T-cell (primary cell): ENCODE measurements at regions not wholly inside any gene's neighbourhood (a gene's known extent, or its start where the extent isn't known, plus 50 kb on each side); places are given as distances from the start of the nearest gene placed in this dataset.

ENCODE experiments used
- ATAC-seq, 4 experiments: fragments of 200-7000 bp in 3 of 4; fragments of 150-1000 bp in 1 of 4; cut with Tn5 transposase; replicated peaks in 1 of 4; 1 replicate in 3 of 4; 2 replicates in 1 of 4; pipeline ENCODE4 v1.10.0; 2021; ENCODE audit warnings: moderate library complexity in 3 of 4, mild to moderate bottlenecking in 2 of 4, moderate number of reproducible peaks in 1 of 4
- CTCF ChIA-PET, 2 donors: fragments of 300-600 bp; sonication (Branson Sonifier 250); formaldehyde crosslinking; loops; one replicate each; lab custom pipeline; 2022; ENCODE audit warnings: antibody characterized with exemption in 2 of 2; lab: Charles Lee
- POLR2A ChIA-PET, 2 donors: fragments of 300-600 bp; sonication (Branson Sonifier 250); formaldehyde crosslinking; loops; one replicate each; lab custom pipeline; 2022; ENCODE audit warnings: antibody characterized with exemption in 2 of 2; lab: Charles Lee
- DNase-seq, 35 experiments: peaks; one replicate each; pipeline versions ENCODE4 v3.0.0 to v3.0.0-alpha.2; 2013 to 2023
- H3K27ac ChIP-seq: one replicate; pipeline ENCODE4 v1.5.1; 2013; ENCODE audit warnings: low read length
- H3K27me3 ChIP-seq, 2 experiments: replicated peaks in 1 of 2; 1 replicate in 1 of 2; 2 replicates in 1 of 2; pipeline versions ENCODE4 v1.6.1 to v1.7.0; 2013; ENCODE audit warnings: low read length in 1 of 2, mixed read lengths in 1 of 2; ENCODE audit not compliant: control insufficient read depth in 2 of 2, insufficient read depth in 2 of 2; ENCODE audit errors: extremely low read depth in 1 of 2
- H3K36me3 ChIP-seq, 2 donors: 1 replicate in 1 of 2; 2 replicates in 1 of 2; pipeline versions ENCODE4 v1.6.1 to v1.7.0; 2013; ENCODE audit warnings: low read length in 1 of 2; ENCODE audit not compliant: control insufficient read depth in 2 of 2, insufficient read depth in 1 of 2; ENCODE audit errors: extremely low read depth in 1 of 2
- H3K4me1 ChIP-seq, 2 experiments: 1 replicate in 1 of 2; 2 replicates in 1 of 2; pipeline versions ENCODE4 v1.6.1 to v1.7.0; 2013; ENCODE audit warnings: low read length in 2 of 2, mixed read lengths in 1 of 2; ENCODE audit not compliant: insufficient read depth in 2 of 2, control insufficient read depth in 1 of 2; ENCODE audit errors: extremely low read depth in 1 of 2
- H3K4me3 ChIP-seq, 2 donors: 1 replicate in 1 of 2; 2 replicates in 1 of 2; pipeline versions ENCODE4 v1.5.1 to v1.7.0; 2013; ENCODE audit warnings: mild to moderate bottlenecking in 2 of 2, low read length in 1 of 2, moderate library complexity in 1 of 2; ENCODE audit not compliant: control insufficient read depth in 1 of 2; ENCODE audit errors: extremely low read depth in 1 of 2
- H3K9me3 ChIP-seq: 2 replicates; pipeline ENCODE4 v1.7.0; 2013
- H3K27ac Mint-ChIP-seq, 2 donors: one replicate each; pipeline ENCODE4 v1.8.0; 2020 to 2021; ENCODE audit warnings: mild to moderate bottlenecking in 2 of 2, mixed read lengths in 2 of 2
- H3K27me3 Mint-ChIP-seq, 2 donors: one replicate each; pipeline ENCODE4 v1.8.0; 2021 to 2022; ENCODE audit warnings: mixed read lengths in 2 of 2
- H3K36me3 Mint-ChIP-seq: one replicate; pipeline ENCODE4 v1.8.0; 2021; ENCODE audit warnings: mixed read lengths
- H3K4me1 Mint-ChIP-seq, 3 donors: one replicate each; pipeline ENCODE4 v1.8.0; 2020 to 2022; ENCODE audit warnings: mixed read lengths in 3 of 3, mild to moderate bottlenecking in 1 of 3
- H3K4me3 Mint-ChIP-seq, 3 donors: one replicate each; pipeline ENCODE4 v1.8.0; 2020 to 2022; ENCODE audit warnings: mild to moderate bottlenecking in 3 of 3, mixed read lengths in 3 of 3, moderate library complexity in 3 of 3
- H3K9me3 Mint-ChIP-seq, 3 donors: one replicate each; pipeline ENCODE4 v1.8.0; 2020 to 2022; ENCODE audit warnings: mixed read lengths in 3 of 3
- whole genome bisulfite sequencing: methylation state at CpG from one replicate; pipeline ENCODE4 v1.1.5; 2013; ENCODE audit warnings: missing lambda C conversion rate; ENCODE audit not compliant: insufficient coverage; 5-methylcytosine and 5-hydroxymethylcytosine counted together

DNA sequence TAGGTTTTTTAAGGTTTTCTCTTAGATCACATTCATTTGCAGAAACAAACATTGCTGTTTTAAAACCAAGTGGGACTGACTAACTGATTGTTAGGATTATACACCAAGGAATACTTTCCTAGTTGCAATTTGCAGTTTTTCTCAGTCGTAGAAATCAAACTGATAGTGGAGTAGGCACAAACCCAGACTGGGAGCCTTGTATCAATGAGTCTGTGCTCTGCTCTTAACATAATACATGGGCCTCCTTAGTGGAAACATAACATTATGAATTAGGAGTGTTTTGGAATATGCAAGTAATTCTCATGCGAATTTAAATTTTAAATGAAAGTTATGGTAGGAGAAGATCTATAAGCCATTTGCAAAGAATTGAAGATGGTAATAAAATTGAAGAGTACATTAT lies 223.5 kb downstream of the CLCN4 start:
- Histone ChIP-seq H3K4me3 (no peak overlapping the region), H3K27ac (no peak overlapping the region), H3K27me3 (no peaks in the 10 kb centered on the region), H3K4me1 (no peaks in the 10 kb centered on the region), H3K36me3 (no peaks in the 10 kb centered on the region), H3K9me3 (no peaks in the 10 kb centered on the region)
- POLR2A ChIA-PET: no interaction called here
- H3K9me3 Mint-ChIP-seq: peaks cover 0 to 10% (median 3%) of the 10 kb centered on the region in 3 donors
- DNase-seq (no peak), ATAC-seq (no peak)
- WGBS: 100% methylated on average over 1 of the region's 2 CpGs
- CTCF ChIA-PET: no interaction called here
- no peaks in the 10 kb centered on the region for H3K36me3 Mint-ChIP-seq
- H3K27ac Mint-ChIP-seq: no peak overlapping the region
- H3K27me3 Mint-ChIP-seq: peaks cover 0 to 6% of the 10 kb centered on the region in 2 donors
- H3K4me3 Mint-ChIP-seq: no peak overlapping the region
- no peaks in the 10 kb centered on the region for H3K4me1 Mint-ChIP-seq

DNA sequence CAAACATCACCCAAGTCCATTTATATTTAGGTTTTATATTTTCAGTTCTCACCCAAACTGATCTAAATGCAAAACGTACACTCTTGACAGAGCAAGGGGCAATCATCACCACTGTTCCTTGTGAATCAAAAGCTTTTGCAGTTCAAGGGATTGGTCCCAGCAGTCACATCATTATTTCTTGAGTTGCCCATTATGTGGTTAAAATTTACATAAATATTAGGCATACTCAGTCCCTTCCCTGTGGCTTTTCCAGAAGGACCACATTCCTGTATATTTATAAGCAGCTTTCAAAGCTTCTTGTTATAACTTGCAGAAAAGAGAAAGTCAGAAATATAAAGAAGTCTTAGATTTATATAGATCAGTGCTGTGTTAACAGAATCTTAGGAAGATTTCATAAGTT lies 224.4 kb downstream of the CLCN4 start:
- no peaks in the 10 kb centered on the region for H3K9me3 ChIP-seq
- no peak overlapping the region for H3K4me3 Mint-ChIP-seq
- no CpG with 5 or more reads among the region's 1 CpG for WGBS
- H3K27me3 ChIP-seq: no peaks in the 10 kb centered on the region
- no peak overlapping the region for H3K27ac ChIP-seq
- H3K36me3 ChIP-seq: no peaks in the 10 kb centered on the region
- H3K4me1 ChIP-seq: no peaks in the 10 kb centered on the region
- ChIA-PET POLR2A (no interaction called here), CTCF (no interaction called here)
- H3K36me3 Mint-ChIP-seq: no peaks in the 10 kb centered on the region
- peaks cover 0 to 7% of the 10 kb centered on the region in 2 donors for H3K27me3 Mint-ChIP-seq
- no peak overlapping the region for H3K27ac Mint-ChIP-seq
- peaks cover 0 to 6% (median under 1%) of the 10 kb centered on the region in 3 donors for H3K9me3 Mint-ChIP-seq
- no peak for DNase-seq
- H3K4me3 ChIP-seq: no peak overlapping the region
- no peak for ATAC-seq
- no peaks in the 10 kb centered on the region for H3K4me1 Mint-ChIP-seq

DNA sequence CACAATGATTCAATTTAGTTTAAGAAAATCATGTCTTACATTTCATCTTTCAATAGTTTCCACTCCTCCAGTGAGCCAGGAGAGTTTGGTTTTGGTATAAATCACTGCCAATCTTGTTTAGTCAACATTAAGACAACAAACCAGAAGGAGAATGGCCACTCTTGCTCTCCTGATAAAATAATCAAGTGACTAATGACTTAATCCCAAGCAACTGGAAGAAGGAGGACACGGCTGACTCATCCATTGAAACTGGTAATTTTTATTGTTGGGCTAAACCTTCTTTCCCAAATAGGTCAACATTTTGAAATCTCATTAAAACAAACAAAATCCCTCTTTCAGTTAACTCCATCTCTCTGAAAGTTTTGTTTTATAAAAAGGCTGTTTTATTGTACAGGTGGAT lies 230.2 kb downstream of the CLCN4 start:
- DNase-seq (no peak), ATAC-seq (no peak)
- H3K27ac Mint-ChIP-seq: no peak overlapping the region
- H3K36me3 Mint-ChIP-seq: no peaks in the 10 kb centered on the region
- ChIA-PET CTCF (no interaction called here), POLR2A (no interaction called here)
- no peaks in the 10 kb centered on the region for H3K36me3 ChIP-seq
- no peaks in the 10 kb centered on the region for H3K27me3 ChIP-seq
- H3K9me3 Mint-ChIP-seq: peaks cover 0 to 11% (median 0%) of the 10 kb centered on the region in 3 donors
- no peaks in the 10 kb centered on the region for H3K4me1 Mint-ChIP-seq
- no peak overlapping the region for H3K4me3 Mint-ChIP-seq
- WGBS: no CpG with 5 or more reads among the region's 1 CpG
- H3K4me3 ChIP-seq: no peak overlapping the region
- H3K27me3 Mint-ChIP-seq: peaks cover 3 to 18% of the 10 kb centered on the region in 2 donors
- H3K4me1 ChIP-seq: no peaks in the 10 kb centered on the region
- H3K9me3 ChIP-seq: no peaks in the 10 kb centered on the region
- no peak overlapping the region for H3K27ac ChIP-seq

DNA sequence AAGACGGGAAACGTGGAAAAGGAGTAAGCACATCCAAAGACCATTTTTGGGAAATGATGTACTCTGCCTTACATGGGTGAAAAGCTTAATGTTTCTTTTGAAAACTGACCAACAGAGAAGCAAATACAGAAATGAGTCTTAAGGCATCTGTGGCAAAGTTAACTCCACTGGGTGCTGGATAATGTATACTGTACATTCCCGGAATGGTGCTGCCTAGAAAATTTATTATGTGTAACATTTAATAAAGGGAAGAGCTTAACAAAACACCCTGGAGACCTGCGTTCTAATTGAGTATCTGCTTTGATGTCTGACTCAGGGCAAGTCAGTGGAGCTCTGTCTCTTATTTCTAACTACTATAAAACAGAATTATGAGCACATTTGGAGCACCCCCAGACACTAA lies 230.2 kb downstream of the MID1 start:
- Histone ChIP-seq H3K4me3 (no peak overlapping the region), H3K27ac (no peak overlapping the region), H3K36me3 (no peaks in the 10 kb centered on the region), H3K9me3 (no peaks in the 10 kb centered on the region), H3K27me3 (no peaks in the 10 kb centered on the region), H3K4me1 (no peaks in the 10 kb centered on the region)
- DNase-seq: no peak
- ATAC-seq: no peak
- Mint-ChIP-seq H3K4me3 (no peak overlapping the region), H3K4me1 (no peaks in the 10 kb centered on the region), H3K9me3 (peaks cover 0 to 11% (median 0%) of the 10 kb centered on the region in 3 donors), H3K36me3 (no peaks in the 10 kb centered on the region), H3K27me3 (peaks cover 3 to 15% of the 10 kb centered on the region in 2 donors), H3K27ac (no peak overlapping the region)
- no CpG with 5 or more reads among the region's 4 CpGs for WGBS
- CTCF ChIA-PET: no interaction called here
- POLR2A ChIA-PET: no interaction called here

DNA sequence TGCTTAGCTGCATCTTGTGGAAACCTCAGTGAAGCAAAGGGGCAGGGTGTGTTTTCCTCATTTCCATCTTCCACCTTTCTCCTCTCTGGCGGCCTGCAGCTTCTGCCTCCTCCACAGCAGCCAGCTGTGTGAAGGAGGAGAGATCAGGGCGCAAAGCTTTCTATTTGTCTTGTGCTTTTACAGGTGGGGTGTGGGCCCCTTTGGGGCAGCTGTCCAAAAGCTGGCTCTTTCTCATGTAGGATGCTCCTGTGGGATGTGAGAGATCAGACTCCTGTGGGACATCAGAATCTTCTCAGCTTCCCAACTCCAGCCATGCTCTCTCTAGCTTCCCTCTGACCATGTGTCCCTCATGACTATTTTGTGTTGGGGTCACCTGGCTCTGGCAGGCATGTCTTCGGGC lies 227.1 kb downstream of the MID1 start:
- Mint-ChIP-seq H3K4me1 (no peaks in the 10 kb centered on the region), H3K36me3 (no peaks in the 10 kb centered on the region), H3K4me3 (no peak overlapping the region), H3K9me3 (peaks cover 0 to 15% (median 0%) of the 10 kb centered on the region in 3 donors), H3K27me3 (peaks cover 0 to 10% of the 10 kb centered on the region in 2 donors), H3K27ac (no peak overlapping the region)
- CTCF ChIA-PET: no interaction called here
- POLR2A ChIA-PET: no interaction called here
- Histone ChIP-seq H3K9me3 (no peaks in the 10 kb centered on the region), H3K27ac (no peak overlapping the region), H3K4me3 (no peak overlapping the region), H3K27me3 (no peaks in the 10 kb centered on the region), H3K36me3 (no peaks in the 10 kb centered on the region), H3K4me1 (no peaks in the 10 kb centered on the region)
- ATAC-seq (no peak), DNase-seq (no peak)
- WGBS: 40% methylated on average over 1 of the region's 3 CpGs

DNA sequence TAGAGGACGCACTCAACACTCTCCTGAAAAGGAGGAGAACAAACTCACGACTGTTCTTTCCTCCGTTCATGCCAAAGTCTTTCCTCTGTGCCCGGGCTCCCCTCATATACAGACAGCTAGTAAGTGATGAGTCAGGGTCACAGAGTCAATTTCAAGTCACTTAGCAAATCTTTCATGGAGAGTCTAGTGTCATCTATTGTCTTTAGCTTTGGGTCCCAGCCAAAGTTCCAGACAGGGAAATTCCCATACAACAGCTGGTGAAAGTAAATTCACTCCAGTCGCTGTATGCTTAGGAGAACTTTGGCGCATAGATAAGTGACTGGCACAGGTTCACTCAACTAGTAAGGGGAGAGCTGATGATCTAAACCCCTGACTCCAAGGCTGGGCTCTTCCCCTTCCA lies 226.5 kb downstream of the MID1 start:
- no peaks in the 10 kb centered on the region for H3K9me3 ChIP-seq
- ChIA-PET CTCF (no interaction called here), POLR2A (no interaction called here)
- no peak overlapping the region for H3K27ac Mint-ChIP-seq
- H3K4me1 Mint-ChIP-seq: no peaks in the 10 kb centered on the region
- no peak overlapping the region for H3K27ac ChIP-seq
- DNase-seq (no peak), ATAC-seq (no peak)
- peaks cover 0 to 7% of the 10 kb centered on the region in 2 donors for H3K27me3 Mint-ChIP-seq
- H3K4me3 Mint-ChIP-seq: no peak overlapping the region
- no peaks in the 10 kb centered on the region for H3K36me3 ChIP-seq
- no peaks in the 10 kb centered on the region for H3K36me3 Mint-ChIP-seq
- WGBS: no CpG with 5 or more reads among the region's 6 CpGs
- H3K9me3 Mint-ChIP-seq: peaks cover 0 to 11% (median 0%) of the 10 kb centered on the region in 3 donors
- H3K4me1 ChIP-seq: no peaks in the 10 kb centered on the region
- H3K27me3 ChIP-seq: no peaks in the 10 kb centered on the region
- no peak overlapping the region for H3K4me3 ChIP-seq

DNA sequence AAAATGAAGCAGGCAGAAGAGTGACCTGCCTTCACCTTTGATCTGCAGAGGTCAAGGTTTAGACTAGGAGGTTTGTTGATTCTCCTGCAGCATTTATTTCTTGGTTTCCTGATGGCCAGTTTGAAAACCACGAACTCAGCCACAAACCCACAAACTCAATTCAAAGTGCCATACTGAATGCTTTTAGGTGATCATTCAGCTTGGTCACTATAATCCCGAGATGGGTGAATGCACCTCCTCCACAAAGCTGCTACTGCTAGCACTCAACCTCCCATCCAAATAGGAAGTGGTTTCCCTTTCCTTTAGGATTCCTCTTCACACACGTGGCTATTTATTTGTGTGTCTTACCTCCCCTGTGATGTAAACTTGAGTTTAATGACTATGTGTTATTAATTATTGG lies 225.2 kb downstream of the MID1 start:
- Mint-ChIP-seq H3K9me3 (peaks cover 0 to 8% (median 0%) of the 10 kb centered on the region in 3 donors), H3K27me3 (peaks cover 0 to 11% of the 10 kb centered on the region in 2 donors), H3K4me3 (no peak overlapping the region), H3K36me3 (no peaks in the 10 kb centered on the region), H3K27ac (no peak overlapping the region), H3K4me1 (no peaks in the 10 kb centered on the region)
- WGBS: no CpG with 5 or more reads among the region's 3 CpGs
- H3K4me1 ChIP-seq: no peaks in the 10 kb centered on the region
- no peak overlapping the region for H3K27ac ChIP-seq
- DNase-seq (no peak), ATAC-seq (no peak)
- H3K4me3 ChIP-seq: no peak overlapping the region
- no peaks in the 10 kb centered on the region for H3K27me3 ChIP-seq
- ChIA-PET CTCF (no interaction called here), POLR2A (no interaction called here)
- H3K9me3 ChIP-seq: no peaks in the 10 kb centered on the region
- no peaks in the 10 kb centered on the region for H3K36me3 ChIP-seq
